ENCODE measurements at regions not wholly inside any gene's neighbourhood (a gene's known extent, or its start where the extent isn't known, plus 50 kb on each side); places are given as distances from the start of the nearest gene placed in this dataset.

- H3K27me3 ChIP-seq = no peaks in the 10 kb centered on the region
- H3K36me3 ChIP-seq = no peaks in the 10 kb centered on the region
- H3K4me3 ChIP-seq (ENCODE audit: low read depth, low read length) = no peak overlapping the region
- no peaks in the 10 kb centered on the region for H3K4me1 ChIP-seq
- TF ChIP-seq CTCF (IDR thresholded peaks at IDR 0.05; ENCODE audit: low read depth, low read length) = no peak; the same call in 1 of the 2 replicates
- no peak for DNase-seq
- no peaks in the 10 kb centered on the region for H3K9me3 ChIP-seq
Measured at GRCh38 chr7:81527651-81528050, 242.2 kb downstream of the HGF start.

GRCh38 chr7:81526971-81527370 lies 242.9 kb downstream of the HGF start:
- H3K27me3 ChIP-seq = no peaks in the 10 kb centered on the region
- no peak for TF ChIP-seq CTCF (IDR thresholded peaks at IDR 0.05; ENCODE audit: low read depth, low read length)
- DNase-seq = no peak
- no peaks in the 10 kb centered on the region for H3K4me1 ChIP-seq
- no peak overlapping the region for H3K4me3 ChIP-seq (ENCODE audit: low read depth, low read length)
- no peaks in the 10 kb centered on the region for H3K36me3 ChIP-seq
- H3K9me3 ChIP-seq = no peaks in the 10 kb centered on the region

- Histone ChIP-seq H3K4me1 (no peaks in the 10 kb centered on the region), H3K4me3 (ENCODE audit: low read depth, low read length) (no peak overlapping the region), H3K36me3 (no peaks in the 10 kb centered on the region), H3K27me3 (no peaks in the 10 kb centered on the region), H3K9me3 (no peaks in the 10 kb centered on the region)
- no peak for TF ChIP-seq CTCF (IDR thresholded peaks at IDR 0.05; ENCODE audit: low read depth, low read length)
- DNase-seq = no peak
Measured at GRCh38 chr7:81525841-81526240, 244.0 kb downstream of the HGF start.

GRCh38 chr7:81519886-81520285 lies 250.0 kb downstream of the HGF start:
- TF ChIP-seq CTCF (IDR thresholded peaks at IDR 0.05; ENCODE audit: low read depth, low read length) = no peak
- Histone ChIP-seq H3K4me1 (no peaks in the 10 kb centered on the region), H3K4me3 (ENCODE audit: low read depth, low read length) (no peak overlapping the region), H3K9me3 (no peaks in the 10 kb centered on the region), H3K27me3 (no peaks in the 10 kb centered on the region), H3K36me3 (no peaks in the 10 kb centered on the region)
- no peak for DNase-seq

GRCh38 chr7:81516898-81517297 lies 252.9 kb downstream of the HGF start:
- no peak for DNase-seq
- Histone ChIP-seq H3K4me3 (ENCODE audit: low read depth, low read length) (no peak overlapping the region), H3K9me3 (no peaks in the 10 kb centered on the region), H3K27me3 (no peaks in the 10 kb centered on the region), H3K4me1 (no peaks in the 10 kb centered on the region; the same call in 1 of the 2 replicates), H3K36me3 (no peaks in the 10 kb centered on the region)
- TF ChIP-seq CTCF (IDR thresholded peaks at IDR 0.05; ENCODE audit: low read depth, low read length) = no peak

- no peaks in the 10 kb centered on the region for H3K27me3 ChIP-seq
- TF ChIP-seq CTCF (IDR thresholded peaks at IDR 0.05; ENCODE audit: low read depth, low read length) = no peak
- H3K36me3 ChIP-seq = no peaks in the 10 kb centered on the region
- H3K9me3 ChIP-seq = no peaks in the 10 kb centered on the region
- no peak overlapping the region for H3K4me3 ChIP-seq (ENCODE audit: low read depth, low read length)
- H3K4me1 ChIP-seq = no peaks in the 10 kb centered on the region; the same call in 1 of the 2 replicates
- DNase-seq = no peak
Measured at GRCh38 chr7:81515009-81515408, 254.8 kb downstream of the HGF start.

All from BE2C (cell line).